Ishikawa (cell line): ENCODE measurements at regions not wholly inside any gene's neighbourhood (a gene's known extent, or its start where the extent isn't known, plus 50 kb on each side); places are given as distances from the start of the nearest gene placed in this dataset.

Source experiments
- CEBPB ChIP-seq: IDR thresholded peaks from 2 replicates; pipeline ENCODE4 v1.6.1; 2012
- CREB1 ChIP-seq: IDR thresholded peaks from 2 replicates; pipeline ENCODE4 v1.6.1; 2012; ENCODE audit warnings: low read depth
- EP300 ChIP-seq: IDR thresholded peaks from 2 replicates; pipeline ENCODE4 v1.6.1; 2012; ENCODE audit warnings: borderline replicate concordance
- MAX ChIP-seq: IDR thresholded peaks from 2 replicates; pipeline ENCODE4 v1.6.1; 2012
- NFIC ChIP-seq: IDR thresholded peaks from 2 replicates; pipeline ENCODE4 v1.6.1; 2012
- RAD21 ChIP-seq: IDR thresholded peaks from 2 replicates; pipeline ENCODE4 v1.6.1; 2012; ENCODE audit warnings: low read depth
- REST ChIP-seq: IDR thresholded peaks from 2 replicates; pipeline ENCODE4 v1.6.1; 2012; ENCODE audit warnings: low read depth, mild to moderate bottlenecking
- TAF1 ChIP-seq: IDR thresholded peaks from 2 replicates; pipeline ENCODE4 v1.6.1; 2012; ENCODE audit warnings: low read depth, mild to moderate bottlenecking

GRCh38 chr10:3559527-3559926 is 225.5 kb downstream of the KLF6 start:
- no peak for TF ChIP-seq TAF1
- TF ChIP-seq RAD21 = no peak
- no peak for TF ChIP-seq EP300
- no peak for TF ChIP-seq CEBPB
- TF ChIP-seq MAX = no peak
- TF ChIP-seq REST = no peak
- no peak for TF ChIP-seq CREB1
- TF ChIP-seq NFIC = no peak
